NCI-H510A treated with DMSO at 0.1 percent for 48 hours (cell line): ENCODE measurements at regions not wholly inside any gene's neighbourhood (a gene's known extent, or its start where the extent isn't known, plus 50 kb on each side); places are given as distances from the start of the nearest gene placed in this dataset.

ENCODE experiments used
- DNase-seq: peaks from one replicate; lab custom pipeline; 2025; lab: John Stamatoyannopoulos, UW

DNA sequence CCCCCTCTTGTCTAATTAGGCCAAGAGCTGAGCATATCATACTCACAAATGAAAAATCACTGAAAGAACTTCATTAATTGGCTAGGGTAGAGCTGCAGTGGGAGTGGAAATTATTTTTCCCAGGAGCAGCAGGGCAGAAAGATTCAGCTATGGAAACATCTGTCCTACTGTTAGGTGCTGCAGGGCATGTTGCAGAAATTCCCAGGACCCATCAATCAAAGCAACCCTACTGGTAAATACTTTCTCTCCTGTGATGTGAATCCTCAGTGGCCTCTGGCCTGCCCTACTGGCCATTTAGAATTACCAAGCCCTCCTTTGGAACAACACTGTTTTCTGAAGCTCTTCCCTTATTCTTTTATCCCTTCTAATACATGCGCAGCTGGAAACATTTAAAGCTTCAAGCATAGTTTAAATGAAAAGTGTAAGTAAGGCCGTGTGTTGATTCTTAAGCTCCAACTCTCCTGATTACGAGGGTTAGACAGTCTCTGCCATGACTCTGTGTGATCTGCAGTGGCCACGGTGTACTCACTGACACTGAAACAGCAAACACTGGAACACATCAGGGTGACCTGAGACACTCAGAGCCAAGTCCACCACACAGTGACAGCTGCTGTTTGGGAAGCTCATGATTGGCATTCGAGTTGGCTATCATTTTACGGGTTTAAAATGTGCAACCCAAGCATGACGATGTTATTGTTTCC, 62.6 kb upstream of the TMCC3 start:
- no peak for DNase-seq

GRCh38 chr12:94710933-94711332, 60.6 kb upstream of the TMCC3 start:
- no peak for DNase-seq

DNA sequence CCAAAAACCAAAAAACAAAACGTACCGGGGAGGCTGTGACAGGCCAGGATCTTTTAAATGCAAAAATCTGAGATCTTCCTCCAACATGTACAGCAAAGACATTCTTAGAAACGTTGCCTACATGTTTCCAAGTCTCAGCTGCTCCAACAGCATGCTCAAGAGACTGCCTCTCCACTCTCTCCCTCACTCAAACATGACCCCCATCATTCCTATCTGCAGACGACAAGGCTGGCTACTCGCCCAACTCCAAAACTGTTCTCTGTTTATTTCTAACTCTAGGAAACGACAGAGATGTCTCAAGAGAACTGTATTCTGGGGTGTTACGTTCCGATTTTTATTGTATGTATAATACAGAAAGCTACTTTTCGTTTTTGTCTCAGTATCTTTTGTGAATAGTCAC, 57.5 kb upstream of the TMCC3 start:
- no peak for DNase-seq

GRCh38 chr12:94707036-94707435, 56.7 kb upstream of the TMCC3 start:
- DNase-seq: no peak

- DNase-seq: no peak
Measured at GRCh38 chr12:94706250-94706661, 55.9 kb upstream of the TMCC3 start.

GRCh38 chr12:94705676-94706075, 55.3 kb upstream of the TMCC3 start:
- no peak for DNase-seq

- DNase-seq: peak; percentile 58
Measured at GRCh38 chr12:94704452-94705306, 54.3 kb upstream of the TMCC3 start.

GRCh38 chr12:94702696-94703095, 52.3 kb upstream of the TMCC3 start:
- no peak for DNase-seq

GRCh38 chr12:94701711-94702110, 51.4 kb upstream of the TMCC3 start:
- no peak for DNase-seq

- DNase-seq: no peak
Measured at GRCh38 chr12:94700662-94701061, 50.3 kb upstream of the TMCC3 start.
